GM23338 (cell line): ENCODE measurements at regions not wholly inside any gene's neighbourhood (a gene's known extent, or its start where the extent isn't known, plus 50 kb on each side); places are given as distances from the start of the nearest gene placed in this dataset.
"Not testable (repeated sequence)": the region's sequence is repeated elsewhere in the genome, so short reads cannot be mapped to it uniquely, and the experiment has no call there.

Experiments used
- CREB1 ChIP-seq: fragments of 250-450 bp; sonication (Bioruptor Pico); IDR thresholded peaks from 2 replicates; pipeline ENCODE4 v1.5.0; 2020; ENCODE audit warnings: low read depth, mild to moderate bottlenecking, moderate library complexity
- CTCF ChIP-seq, 2 experiments: fragments of 200-600 bp in 1 of 2; sonication (generic) in 1 of 2; conservative IDR thresholded peaks; 2 replicates each; pipeline versions ENCODE4 v1.5.1 to v1.6.1; 2016 to 2017; ENCODE audit warnings: antibody characterized with exemption in 2 of 2, low read depth in 2 of 2, mild to moderate bottlenecking in 2 of 2, moderate library complexity in 1 of 2
- EZH2phosphoT487 ChIP-seq: fragments of 200-600 bp; sonication (generic); IDR thresholded peaks from one replicate; pipeline ENCODE4 v1.8.1; 2018; ENCODE audit warnings: antibody characterized with exemption; ENCODE audit not compliant: unreplicated experiment
- JUNB ChIP-seq: IDR thresholded peaks from one replicate; pipeline ENCODE4 v1.6.1; 2016; ENCODE audit warnings: antibody characterized with exemption; ENCODE audit not compliant: unreplicated experiment
- NANOG ChIP-seq: IDR thresholded peaks from 2 replicates; pipeline ENCODE4 v1.6.1; 2016; ENCODE audit warnings: antibody characterized with exemption, borderline replicate concordance
- REST ChIP-seq: IDR thresholded peaks from one replicate; pipeline ENCODE4 v1.6.1; 2018; ENCODE audit warnings: antibody characterized with exemption; ENCODE audit not compliant: unreplicated experiment

GRCh38 chr3:125685741-125686140 lies 90.4 kb upstream of the OSBPL11 start:
- not testable (repeated sequence) for TF ChIP-seq EZH2phosphoT487; CTCF (conservative IDR thresholded peaks at IDR 0.05; ENCODE audit: low read depth in 2 of 2); JUNB; REST; CREB1 (CRISPR knock-in tag); NANOG
